ENCODE measurements at regions not wholly inside any gene's neighbourhood (a gene's known extent, or its start where the extent isn't known, plus 50 kb on each side); places are given as distances from the start of the nearest gene placed in this dataset.

- DNase-seq (ENCODE audit: extremely low spot score, insufficient read length, low read depth) (no peak), FAIRE-seq (no peak)
Measured at GRCh38 chr5:175765858-175766257, 105.5 kb upstream of the CPLX2 start.

- no peak for DNase-seq (ENCODE audit: extremely low spot score, insufficient read length, low read depth)
- no peak for FAIRE-seq
Measured at GRCh38 chr5:175766963-175767362, 104.4 kb upstream of the CPLX2 start.

GRCh38 chr5:175772747-175773533 lies 98.4 kb upstream of the CPLX2 start:
- DNase-seq (ENCODE audit: extremely low spot score, insufficient read length, low read depth) (no peak), FAIRE-seq (no peak)

GRCh38 chr5:175773534-175774070 lies 97.8 kb upstream of the CPLX2 start:
- no peak for FAIRE-seq
- no peak for DNase-seq (ENCODE audit: extremely low spot score, insufficient read length, low read depth)

- no peak for FAIRE-seq
- DNase-seq (ENCODE audit: extremely low spot score, insufficient read length, low read depth): no peak
Measured at GRCh38 chr5:175775416-175775815, 96.0 kb upstream of the CPLX2 start.

- no peak for FAIRE-seq
- no peak for DNase-seq (ENCODE audit: extremely low spot score, insufficient read length, low read depth)
Measured at GRCh38 chr5:175778951-175779503, 92.4 kb upstream of the CPLX2 start.

GRCh38 chr5:175783739-175784138 lies 87.6 kb upstream of the CPLX2 start:
- DNase-seq (ENCODE audit: extremely low spot score, insufficient read length, low read depth) (no peak), FAIRE-seq (no peak)

GRCh38 chr5:175784230-175784629 lies 87.1 kb upstream of the CPLX2 start:
- DNase-seq (ENCODE audit: extremely low spot score, insufficient read length, low read depth) (no peak), FAIRE-seq (no peak)

- FAIRE-seq: no peak
- DNase-seq (ENCODE audit: extremely low spot score, insufficient read length, low read depth): no peak
Measured at GRCh38 chr5:175785681-175786080, 85.7 kb upstream of the CPLX2 start.

GRCh38 chr5:175788155-175788787 lies 83.1 kb upstream of the CPLX2 start:
- no peak for FAIRE-seq

GRCh38 chr5:175789670-175790069 lies 81.7 kb upstream of the CPLX2 start:
- FAIRE-seq (no peak), DNase-seq (ENCODE audit: extremely low spot score, insufficient read length, low read depth) (no peak)

More at GRCh38 chr5:175788155-175788787, 83.1 kb upstream of the CPLX2 start:
- DNase-seq (ENCODE audit: extremely low spot score, insufficient read length, low read depth): no peak

GRCh38 chr5:175790796-175791195 lies 80.6 kb upstream of the CPLX2 start:
- FAIRE-seq: no peak
- no peak for DNase-seq (ENCODE audit: extremely low spot score, insufficient read length, low read depth)

GRCh38 chr5:175795959-175796358 lies 75.4 kb upstream of the CPLX2 start:
- DNase-seq (ENCODE audit: extremely low spot score, insufficient read length, low read depth) (no peak), FAIRE-seq (no peak)

- DNase-seq (ENCODE audit: extremely low spot score, insufficient read length, low read depth) (peak; percentile 28), FAIRE-seq (no peak)
Measured at GRCh38 chr5:175796536-175797499, 74.6 kb upstream of the CPLX2 start.

- no peak for DNase-seq (ENCODE audit: extremely low spot score, insufficient read length, low read depth)
- no peak for FAIRE-seq
Measured at GRCh38 chr5:175797521-175798038, 73.8 kb upstream of the CPLX2 start.

GRCh38 chr5:175798626-175799025 lies 72.8 kb upstream of the CPLX2 start:
- no peak for FAIRE-seq
- no peak for DNase-seq (ENCODE audit: extremely low spot score, insufficient read length, low read depth)

GRCh38 chr5:175800656-175801081 lies 70.7 kb upstream of the CPLX2 start:
- DNase-seq (ENCODE audit: extremely low spot score, insufficient read length, low read depth) (no peak), FAIRE-seq (no peak)

GRCh38 chr5:175802361-175802760 lies 69.0 kb upstream of the CPLX2 start:
- FAIRE-seq (no peak), DNase-seq (ENCODE audit: extremely low spot score, insufficient read length, low read depth) (no peak)

- FAIRE-seq: no peak
- no peak for DNase-seq (ENCODE audit: extremely low spot score, insufficient read length, low read depth)
Measured at GRCh38 chr5:175803254-175803653, 68.1 kb upstream of the CPLX2 start.
